Coronary artery (tissue), 2 donors: ENCODE measurements at regions not wholly inside any gene's neighbourhood (a gene's known extent, or its start where the extent isn't known, plus 50 kb on each side); places are given as distances from the start of the nearest gene placed in this dataset.

Experiments
- DNase-seq: peaks from one replicate; pipeline ENCODE4 v3.0.0-alpha.2; 2017; ENCODE audit warnings: low spot score
- H3K27ac ChIP-seq, 2 donors: fragments of 200-600 bp; sonication (generic); one replicate each; pipeline ENCODE4 v1.5.1; 2016 to 2019
- H3K4me3 ChIP-seq: fragments of 200-600 bp; sonication (generic); 2 replicates; pipeline ENCODE4 v1.5.1; 2016; ENCODE audit warnings: mild to moderate bottlenecking, moderate library complexity
- CTCF ChIP-seq: fragments of 200-600 bp; sonication (generic); IDR thresholded peaks from one replicate; pipeline ENCODE4 v1.5.1; 2019; ENCODE audit warnings: antibody characterized with exemption

GRCh38 chr6:45780523-45780922, 235.1 kb downstream of the CLIC5 start:
- no peak overlapping the region for H3K4me3 ChIP-seq
- TF ChIP-seq CTCF = no peak
- no peak for DNase-seq
- no peak overlapping the region for H3K27ac ChIP-seq

- TF ChIP-seq CTCF = no peak
- no peak for DNase-seq
- Histone ChIP-seq H3K27ac (no peak overlapping the region), H3K4me3 (no peak overlapping the region)
Measured at GRCh38 chr6:45775026-45775697, 240.5 kb downstream of the CLIC5 start.

GRCh38 chr6:45773906-45774305, 241.8 kb downstream of the CLIC5 start:
- Histone ChIP-seq H3K4me3 (no peak overlapping the region), H3K27ac (no peak overlapping the region)
- no peak for DNase-seq
- TF ChIP-seq CTCF = no peak

- DNase-seq = no peak
- Histone ChIP-seq H3K27ac (no peak overlapping the region), H3K4me3 (no peak overlapping the region)
- TF ChIP-seq CTCF = no peak
Measured at GRCh38 chr6:45772886-45773495, 242.7 kb downstream of the CLIC5 start.

GRCh38 chr6:45772051-45772450, 243.6 kb downstream of the CLIC5 start:
- DNase-seq = no peak
- no peak overlapping the region for H3K4me3 ChIP-seq
- no peak overlapping the region for H3K27ac ChIP-seq
- TF ChIP-seq CTCF = no peak

GRCh38 chr6:45763281-45763680, 252.4 kb downstream of the CLIC5 start:
- Histone ChIP-seq H3K27ac (no peak overlapping the region), H3K4me3 (no peak overlapping the region)
- no peak for TF ChIP-seq CTCF
- no peak for DNase-seq

GRCh38 chr6:45759472-45759810, 256.2 kb downstream of the CLIC5 start:
- DNase-seq = no peak
- H3K27ac ChIP-seq = no peak overlapping the region
- H3K4me3 ChIP-seq = no peak overlapping the region
- no peak for TF ChIP-seq CTCF
